CD4-positive, CD25-positive, alpha-beta regulatory T cell (primary cell): ENCODE measurements at regions not wholly inside any gene's neighbourhood (a gene's known extent, or its start where the extent isn't known, plus 50 kb on each side); places are given as distances from the start of the nearest gene placed in this dataset.

Experiments
- ATAC-seq, 2 donors: fragments of 150-1000 bp; cut with Tn5 transposase; one replicate each; pipeline ENCODE4 v1.10.0; 2021; ENCODE audit warnings: low read depth in 2 of 2, moderate number of reproducible peaks in 2 of 2, moderate library complexity in 1 of 2
- DNase-seq, 3 donors: peaks; one replicate each; pipeline versions ENCODE4 v3.0.0 to v3.0.0-alpha.2; 2012 to 2022; ENCODE audit warnings: mixed read lengths in 1 of 3
- H3K27ac ChIP-seq: one replicate; pipeline ENCODE4 v1.7.0; 2013; ENCODE audit warnings: mild to moderate bottlenecking, low read length; ENCODE audit not compliant: insufficient read depth, poor library complexity, severe bottlenecking
- H3K27me3 ChIP-seq: one replicate; pipeline ENCODE4 v1.7.0; 2013; ENCODE audit warnings: low read length; ENCODE audit not compliant: control insufficient read depth, insufficient read depth
- H3K36me3 ChIP-seq: one replicate; pipeline ENCODE4 v1.7.0; 2013; ENCODE audit warnings: mild to moderate bottlenecking, low read length, moderate library complexity; ENCODE audit not compliant: control insufficient read depth, insufficient read depth
- H3K4me1 ChIP-seq: 2 replicates; pipeline ENCODE4 v1.7.0; 2013; ENCODE audit warnings: mild to moderate bottlenecking, low read length; ENCODE audit not compliant: insufficient read depth, control insufficient read depth, poor library complexity, severe bottlenecking
- H3K4me3 ChIP-seq: one replicate; pipeline ENCODE4 v1.7.0; 2013; ENCODE audit warnings: low read depth, mild to moderate bottlenecking, low read length, moderate library complexity
- H3K9me3 ChIP-seq, 2 experiments: 1 replicate in 1 of 2; 2 replicates in 1 of 2; pipeline ENCODE4 v1.7.0; 2013; ENCODE audit warnings: low read length in 2 of 2, mild to moderate bottlenecking in 1 of 2, moderate library complexity in 1 of 2; ENCODE audit not compliant: control insufficient read depth in 2 of 2
- H3K27ac Mint-ChIP-seq, 3 donors: one replicate each; pipeline ENCODE4 v1.8.0; 2020 to 2022; ENCODE audit warnings: mild to moderate bottlenecking in 3 of 3, mixed read lengths in 3 of 3, moderate library complexity in 2 of 3
- H3K27me3 Mint-ChIP-seq: one replicate; pipeline ENCODE4 v1.8.0; 2022; ENCODE audit warnings: mild to moderate bottlenecking, mixed read lengths
- H3K36me3 Mint-ChIP-seq: one replicate; pipeline ENCODE4 v1.8.0; 2020; ENCODE audit warnings: mixed read lengths
- H3K4me1 Mint-ChIP-seq, 4 donors: one replicate each; pipeline ENCODE4 v1.8.0; 2020 to 2022; ENCODE audit warnings: mixed read lengths in 4 of 4, mild to moderate bottlenecking in 1 of 4
- H3K4me3 Mint-ChIP-seq, 4 donors: one replicate each; pipeline ENCODE4 v1.8.0; 2020 to 2022; ENCODE audit warnings: mild to moderate bottlenecking in 4 of 4, mixed read lengths in 4 of 4, moderate library complexity in 3 of 4
- H3K9me3 Mint-ChIP-seq, 7 donors: one replicate each; pipeline ENCODE4 v1.8.0; 2020 to 2022; ENCODE audit warnings: mixed read lengths in 7 of 7, mild to moderate bottlenecking in 3 of 7, moderate library complexity in 2 of 7

GRCh38 chr2:60623040-60623439 lies 69.6 kb upstream of the BCL11A start:
- DNase-seq: no peak
- Mint-ChIP-seq H3K27me3 (peaks cover 14% of the 10 kb centered on the region), H3K36me3 (no peaks in the 10 kb centered on the region), H3K4me1 (no peaks in the 10 kb centered on the region), H3K4me3 (no peak overlapping the region), H3K9me3 (peaks cover 0 to 2% (median 0%) of the 10 kb centered on the region in 7 donors), H3K27ac (no peak overlapping the region)
- H3K27me3 ChIP-seq: peaks cover 8% of the 10 kb centered on the region
- no peaks in the 10 kb centered on the region for H3K9me3 ChIP-seq
- no peak for ATAC-seq
- no peak overlapping the region for H3K4me3 ChIP-seq
- no peak overlapping the region for H3K27ac ChIP-seq
- no peaks in the 10 kb centered on the region for H3K36me3 ChIP-seq
- no peaks in the 10 kb centered on the region for H3K4me1 ChIP-seq

GRCh38 chr2:60627412-60627811 lies 74.0 kb upstream of the BCL11A start:
- Histone ChIP-seq H3K27me3 (peaks cover 6% of the 10 kb centered on the region), H3K4me3 (no peak overlapping the region), H3K27ac (no peak overlapping the region), H3K4me1 (no peaks in the 10 kb centered on the region), H3K36me3 (no peaks in the 10 kb centered on the region), H3K9me3 (no peaks in the 10 kb centered on the region)
- peaks cover 0 to 3% (median 0%) of the 10 kb centered on the region in 7 donors for H3K9me3 Mint-ChIP-seq
- H3K27ac Mint-ChIP-seq: no peak overlapping the region
- DNase-seq: no peak
- H3K36me3 Mint-ChIP-seq: no peaks in the 10 kb centered on the region
- no peak overlapping the region for H3K4me3 Mint-ChIP-seq
- H3K27me3 Mint-ChIP-seq: peaks cover 16% of the 10 kb centered on the region
- no peak for ATAC-seq
- H3K4me1 Mint-ChIP-seq: no peaks in the 10 kb centered on the region

GRCh38 chr2:60628026-60628425 lies 74.6 kb upstream of the BCL11A start:
- ATAC-seq (no peak), DNase-seq (no peak)
- Histone ChIP-seq H3K27me3 (peaks cover 6% of the 10 kb centered on the region), H3K27ac (no peak overlapping the region), H3K36me3 (no peaks in the 10 kb centered on the region), H3K4me1 (no peaks in the 10 kb centered on the region), H3K4me3 (no peak overlapping the region), H3K9me3 (no peaks in the 10 kb centered on the region)
- Mint-ChIP-seq H3K4me3 (no peak overlapping the region), H3K27ac (no peak overlapping the region), H3K9me3 (peaks cover 0 to 3% (median 0%) of the 10 kb centered on the region in 7 donors), H3K27me3 (peaks cover 18% of the 10 kb centered on the region), H3K4me1 (no peaks in the 10 kb centered on the region), H3K36me3 (no peaks in the 10 kb centered on the region)

- Mint-ChIP-seq H3K27me3 (peaks cover 21% of the 10 kb centered on the region), H3K36me3 (no peaks in the 10 kb centered on the region), H3K4me1 (no peaks in the 10 kb centered on the region), H3K27ac (no peak overlapping the region), H3K4me3 (no peak overlapping the region), H3K9me3 (peaks cover 0 to 3% (median 0%) of the 10 kb centered on the region in 7 donors)
- no peak for DNase-seq
- Histone ChIP-seq H3K9me3 (no peaks in the 10 kb centered on the region), H3K4me1 (no peaks in the 10 kb centered on the region), H3K4me3 (no peak overlapping the region), H3K27ac (no peak overlapping the region), H3K36me3 (no peaks in the 10 kb centered on the region), H3K27me3 (peaks cover 6% of the 10 kb centered on the region)
- no peak for ATAC-seq
Observed at GRCh38 chr2:60628615-60629304, 75.3 kb upstream of the BCL11A start.

- Mint-ChIP-seq H3K27me3 (peaks cover 21% of the 10 kb centered on the region), H3K36me3 (no peaks in the 10 kb centered on the region), H3K4me1 (no peaks in the 10 kb centered on the region), H3K27ac (no peak overlapping the region), H3K4me3 (no peak overlapping the region), H3K9me3 (peaks cover 0 to 3% (median 0%) of the 10 kb centered on the region in 7 donors)
- Histone ChIP-seq H3K4me3 (no peak overlapping the region), H3K9me3 (no peaks in the 10 kb centered on the region), H3K27ac (no peak overlapping the region), H3K36me3 (no peaks in the 10 kb centered on the region), H3K4me1 (no peaks in the 10 kb centered on the region), H3K27me3 (peaks cover 6% of the 10 kb centered on the region)
- no peak for ATAC-seq
- no peak for DNase-seq
Observed at GRCh38 chr2:60629305-60629662, 75.8 kb upstream of the BCL11A start.

- H3K9me3 ChIP-seq: no peaks in the 10 kb centered on the region
- H3K27me3 Mint-ChIP-seq: peaks cover 16% of the 10 kb centered on the region
- H3K4me3 Mint-ChIP-seq: no peak overlapping the region
- H3K27me3 ChIP-seq: peaks cover 6% of the 10 kb centered on the region
- DNase-seq (no peak), ATAC-seq (no peak)
- no peaks in the 10 kb centered on the region for H3K36me3 Mint-ChIP-seq
- H3K4me1 Mint-ChIP-seq: no peaks in the 10 kb centered on the region
- no peaks in the 10 kb centered on the region for H3K36me3 ChIP-seq
- no peak overlapping the region for H3K27ac ChIP-seq
- H3K4me3 ChIP-seq: no peak overlapping the region
- H3K9me3 Mint-ChIP-seq: peaks cover 0 to 3% (median 0%) of the 10 kb centered on the region in 7 donors
- no peak overlapping the region for H3K27ac Mint-ChIP-seq
- no peaks in the 10 kb centered on the region for H3K4me1 ChIP-seq
Observed at GRCh38 chr2:60629801-60630385, 76.4 kb upstream of the BCL11A start.

GRCh38 chr2:60633615-60634014 lies 80.2 kb upstream of the BCL11A start:
- H3K9me3 ChIP-seq: no peaks in the 10 kb centered on the region
- Mint-ChIP-seq H3K36me3 (no peaks in the 10 kb centered on the region), H3K27me3 (peaks cover 14% of the 10 kb centered on the region), H3K4me1 (no peaks in the 10 kb centered on the region), H3K9me3 (peaks cover 0 to 6% (median 0%) of the 10 kb centered on the region in 7 donors), H3K27ac (no peak overlapping the region), H3K4me3 (no peak overlapping the region)
- H3K4me1 ChIP-seq: no peaks in the 10 kb centered on the region
- DNase-seq (no peak), ATAC-seq (no peak)
- H3K27me3 ChIP-seq: peaks cover 2% of the 10 kb centered on the region
- H3K36me3 ChIP-seq: no peaks in the 10 kb centered on the region
- H3K27ac ChIP-seq: no peak overlapping the region
- no peak overlapping the region for H3K4me3 ChIP-seq

GRCh38 chr2:60634438-60634837 lies 81.0 kb upstream of the BCL11A start:
- H3K4me1 ChIP-seq: no peaks in the 10 kb centered on the region
- ATAC-seq: no peak
- Mint-ChIP-seq H3K9me3 (peaks cover 0 to 6% (median 0%) of the 10 kb centered on the region in 7 donors), H3K4me1 (no peaks in the 10 kb centered on the region), H3K4me3 (no peak overlapping the region), H3K36me3 (no peaks in the 10 kb centered on the region), H3K27ac (no peak overlapping the region), H3K27me3 (peaks cover 8% of the 10 kb centered on the region)
- H3K27ac ChIP-seq: no peak overlapping the region
- H3K4me3 ChIP-seq: no peak overlapping the region
- H3K27me3 ChIP-seq: no peaks in the 10 kb centered on the region
- no peaks in the 10 kb centered on the region for H3K36me3 ChIP-seq
- no peak for DNase-seq
- no peaks in the 10 kb centered on the region for H3K9me3 ChIP-seq
